WI38 (cell line): ENCODE measurements at regions not wholly inside any gene's neighbourhood (a gene's known extent, or its start where the extent isn't known, plus 50 kb on each side); places are given as distances from the start of the nearest gene placed in this dataset.

Source experiments
- H3K4me3 ChIP-seq: 2 replicates; pipeline ENCODE4 v1.5.1; 2011; ENCODE audit warnings: low read depth, mild to moderate bottlenecking, control low read depth, low read length
- TF ChIP-seq, protein P1 (sequence below): IDR thresholded peaks from 2 replicates; pipeline ENCODE4 v1.5.1; 2012; ENCODE audit warnings: low read depth, mild to moderate bottlenecking, control low read depth, low read length

DNA sequence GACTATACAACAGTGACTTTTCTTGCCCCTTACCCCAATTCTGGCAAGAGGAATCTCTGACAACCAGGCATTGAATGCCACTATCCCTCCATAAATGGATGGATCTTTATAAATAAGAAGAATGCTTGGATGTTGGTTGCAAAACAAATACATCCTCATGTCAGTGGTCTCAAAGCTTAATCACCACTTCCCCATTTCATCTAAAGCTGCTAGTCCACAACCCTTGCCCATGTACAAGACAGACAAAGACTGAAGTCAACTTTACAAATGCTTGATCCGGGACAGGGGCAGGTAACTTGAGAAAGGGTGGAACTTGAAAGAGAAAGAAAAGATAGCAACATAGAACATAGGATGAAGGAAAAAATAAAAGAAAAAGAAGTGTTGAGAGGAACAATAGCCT lies 540.5 kb upstream of the NOX3 start:
- H3K4me3 ChIP-seq: no peak overlapping the region
- TF ChIP-seq, protein P1, sequence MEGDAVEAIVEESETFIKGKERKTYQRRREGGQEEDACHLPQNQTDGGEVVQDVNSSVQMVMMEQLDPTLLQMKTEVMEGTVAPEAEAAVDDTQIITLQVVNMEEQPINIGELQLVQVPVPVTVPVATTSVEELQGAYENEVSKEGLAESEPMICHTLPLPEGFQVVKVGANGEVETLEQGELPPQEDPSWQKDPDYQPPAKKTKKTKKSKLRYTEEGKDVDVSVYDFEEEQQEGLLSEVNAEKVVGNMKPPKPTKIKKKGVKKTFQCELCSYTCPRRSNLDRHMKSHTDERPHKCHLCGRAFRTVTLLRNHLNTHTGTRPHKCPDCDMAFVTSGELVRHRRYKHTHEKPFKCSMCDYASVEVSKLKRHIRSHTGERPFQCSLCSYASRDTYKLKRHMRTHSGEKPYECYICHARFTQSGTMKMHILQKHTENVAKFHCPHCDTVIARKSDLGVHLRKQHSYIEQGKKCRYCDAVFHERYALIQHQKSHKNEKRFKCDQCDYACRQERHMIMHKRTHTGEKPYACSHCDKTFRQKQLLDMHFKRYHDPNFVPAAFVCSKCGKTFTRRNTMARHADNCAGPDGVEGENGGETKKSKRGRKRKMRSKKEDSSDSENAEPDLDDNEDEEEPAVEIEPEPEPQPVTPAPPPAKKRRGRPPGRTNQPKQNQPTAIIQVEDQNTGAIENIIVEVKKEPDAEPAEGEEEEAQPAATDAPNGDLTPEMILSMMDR: no peak

DNA sequence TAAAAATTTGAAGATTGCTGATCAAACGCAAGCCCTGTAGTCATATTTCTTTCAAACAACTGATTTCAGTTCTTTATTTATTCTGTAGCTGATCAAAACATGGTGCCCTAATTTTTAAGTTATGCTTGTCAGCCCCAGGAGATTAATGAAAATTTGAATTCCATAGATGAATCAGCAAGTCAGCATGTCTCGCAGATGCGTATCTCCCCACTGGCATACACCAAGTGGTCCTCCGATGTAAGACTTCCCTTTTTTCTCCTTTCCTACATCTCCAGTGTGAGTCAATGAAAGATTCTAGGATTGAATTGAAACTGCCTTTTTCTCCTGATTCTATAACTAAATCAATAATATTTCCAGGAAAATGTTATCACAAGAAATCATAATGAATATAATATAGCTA lies 539.6 kb upstream of the NOX3 start:
- no peak overlapping the region for H3K4me3 ChIP-seq
- TF ChIP-seq, protein P1: no peak

DNA sequence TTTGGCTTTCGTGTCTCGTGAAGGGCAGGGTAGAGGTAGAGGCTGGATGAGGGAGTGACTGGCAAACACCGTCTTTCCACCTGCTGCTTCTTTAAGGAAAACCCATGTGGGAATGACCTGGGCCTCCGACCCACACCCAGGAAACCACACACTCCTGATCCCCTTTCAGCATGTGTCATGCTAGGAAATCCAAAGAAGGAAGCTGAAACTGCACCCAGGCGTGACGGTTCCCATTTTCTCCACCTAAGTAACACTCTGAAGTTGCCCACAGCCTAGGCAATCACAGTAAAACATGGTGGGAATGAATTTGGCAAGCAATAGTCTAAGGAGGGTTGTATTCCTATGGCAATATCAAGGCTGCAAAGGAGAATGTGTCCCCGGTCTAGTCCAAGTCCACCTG lies 538.4 kb upstream of the NOX3 start:
- TF ChIP-seq, protein P1: no peak

DNA sequence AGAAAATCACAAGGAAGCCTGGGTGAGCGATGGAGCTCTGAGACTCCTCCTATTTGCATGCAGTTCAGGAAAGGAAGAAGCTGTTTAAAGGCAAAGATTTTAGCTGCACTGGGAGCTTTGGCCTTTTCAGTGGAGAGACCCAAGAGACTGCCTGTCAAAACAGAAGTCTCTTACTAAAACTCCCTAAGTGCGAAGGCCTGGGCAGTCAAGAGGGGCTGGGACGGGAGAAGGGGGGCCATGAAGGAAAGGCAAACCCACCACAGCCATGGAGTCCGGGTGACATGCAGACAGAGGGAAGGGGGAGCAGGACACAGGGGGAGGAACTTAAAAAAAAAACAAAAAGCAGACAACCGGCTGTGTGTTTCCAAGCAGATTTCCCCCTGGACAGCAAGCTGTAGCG lies 537.6 kb upstream of the NOX3 start:
- TF ChIP-seq, protein P1: no peak
- no peak overlapping the region for H3K4me3 ChIP-seq

More for the DNA sequence above, 538.4 kb upstream of the NOX3 start:
- no peak overlapping the region for H3K4me3 ChIP-seq

DNA sequence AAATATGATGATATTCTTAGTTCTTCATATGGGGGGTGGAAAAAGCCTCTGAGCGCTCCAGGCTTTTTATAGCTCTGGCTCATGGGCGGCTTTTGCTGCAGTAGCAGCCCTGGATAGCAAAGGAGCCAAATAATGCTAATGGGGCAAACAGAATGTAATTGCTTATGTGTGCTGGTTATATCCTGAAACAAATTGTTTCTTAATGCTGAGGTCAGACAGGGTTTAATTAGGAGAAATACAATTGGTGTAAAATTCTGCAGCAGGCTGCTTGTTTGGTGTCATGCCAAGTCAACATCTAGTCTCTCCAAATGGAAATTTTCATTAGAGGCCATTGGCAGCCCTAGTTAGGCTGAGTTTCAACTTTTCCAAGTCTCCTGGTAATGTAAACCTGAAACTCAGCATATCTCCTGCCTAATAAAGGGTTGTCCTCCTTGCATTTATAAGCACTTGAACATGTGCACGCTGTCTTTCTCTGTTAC lies 530.1 kb upstream of the NOX3 start:
- TF ChIP-seq, protein P1: no peak
- no peak overlapping the region for H3K4me3 ChIP-seq

DNA sequence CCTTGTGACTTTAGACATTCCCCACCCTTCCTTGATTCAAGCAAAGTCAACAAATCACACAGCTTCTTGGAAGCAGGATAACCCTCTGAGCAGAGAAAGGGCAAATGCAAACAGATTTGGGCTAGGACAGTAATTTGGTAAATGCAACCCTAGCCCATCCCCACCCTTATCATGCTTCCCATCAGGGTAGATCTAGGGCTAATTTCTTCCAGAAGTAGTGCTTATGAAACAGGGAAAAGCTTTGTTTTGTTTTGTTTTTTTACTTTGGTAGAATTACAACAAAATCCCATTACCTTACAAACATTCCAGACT lies 525.1 kb upstream of the NOX3 start:
- TF ChIP-seq, protein P1: no peak
- H3K4me3 ChIP-seq: no peak overlapping the region

DNA sequence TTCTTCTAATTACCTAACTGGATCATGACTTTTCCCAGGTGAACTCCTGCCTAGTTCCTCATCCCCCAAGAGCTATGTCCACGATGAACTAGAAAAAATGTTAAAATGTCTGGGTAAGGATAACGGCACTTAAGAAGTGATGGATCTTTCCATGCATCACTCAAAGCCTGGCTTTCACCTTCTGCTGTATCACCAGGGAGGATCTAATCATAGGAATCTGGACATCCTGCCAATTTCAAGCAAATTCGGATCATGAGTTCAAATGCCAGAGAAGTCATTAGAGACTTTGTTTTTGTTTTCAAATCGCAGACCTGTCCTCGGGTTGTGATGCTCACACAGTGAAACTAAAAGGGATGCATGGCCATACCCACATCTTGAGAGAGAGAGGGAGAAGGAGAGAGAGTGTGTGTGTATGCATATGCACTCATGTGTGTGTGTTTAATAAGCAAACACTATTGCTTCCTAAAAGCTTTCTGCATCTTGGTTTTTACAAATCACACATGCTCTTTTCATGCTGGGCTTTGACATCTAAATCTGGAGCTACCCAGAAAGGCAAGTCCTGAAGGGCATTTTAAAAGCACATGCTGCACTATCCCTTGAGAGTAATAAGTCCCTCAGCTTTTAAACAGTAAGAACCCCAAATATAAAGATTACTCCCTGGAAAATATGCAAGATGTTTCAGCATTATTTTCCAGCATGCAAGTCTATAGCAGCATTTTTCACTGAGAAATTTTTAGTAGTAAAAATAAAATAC lies 524.6 kb upstream of the NOX3 start:
- TF ChIP-seq, protein P1: no peak

More for the DNA sequence above, 524.6 kb upstream of the NOX3 start:
- H3K4me3 ChIP-seq: no peak overlapping the region
